ENCODE measurements at regions not wholly inside any gene's neighbourhood (a gene's known extent, or its start where the extent isn't known, plus 50 kb on each side); places are given as distances from the start of the nearest gene placed in this dataset.

GRCh38 chr6:140275725-140276124, 901.3 kb upstream of the CITED2 start:
- H3K27me3 ChIP-seq (ENCODE audit: insufficient read depth, low read depth) = no peaks in the 10 kb centered on the region
- no peaks in the 10 kb centered on the region for H3K79me2 ChIP-seq (ENCODE audit: low read depth)
- DNase-seq = no peak
- no peak overlapping the region for H3K4me3 ChIP-seq
- H3K4me2 ChIP-seq = no peak overlapping the region
- H3K36me3 ChIP-seq (ENCODE audit: low read depth) = no peaks in the 10 kb centered on the region
- TF ChIP-seq EZH2 (IDR thresholded peaks at IDR 0.05; ENCODE audit: low read depth) (no peak), CTCF (conservative IDR thresholded peaks at IDR 0.05) (no peak)
- intact Hi-C loops (cut with micrococcal nuclease; ENCODE audit: unreplicated experiment) = no loop called here
- H3K4me1 ChIP-seq (replicated peaks; ENCODE audit: insufficient read depth) = no peaks in the 10 kb centered on the region
- no peaks in the 10 kb centered on the region for H3F3A ChIP-seq (ENCODE audit: insufficient read depth, low read depth)
- ChIA-PET CTCF (no interaction called here), POLR2A (ENCODE audit: unreplicated experiment) (no interaction called here)
- 0 out of 2 replicates have a peak, but pooled peaks cover 5% of the 10 kb centered on the region for H3K9me3 ChIP-seq (ENCODE audit: insufficient read depth, low read depth)
- no TSS peak for BruUV-seq (replicated peaks)
- H3K9me2 ChIP-seq (ENCODE audit: insufficient read depth) = peaks cover 3% of the 10 kb centered on the region; the same call in 1 of the 2 replicates
- no peaks in the 10 kb centered on the region for H4K20me1 ChIP-seq (ENCODE audit: insufficient read depth)
- H3K27ac ChIP-seq = no peak overlapping the region
- H2AFZ ChIP-seq = no peak overlapping the region

GRCh38 chr6:140274548-140274947, 900.1 kb upstream of the CITED2 start:
- 0 out of 2 replicates have a peak, but pooled peaks cover 5% of the 10 kb centered on the region for H3K9me3 ChIP-seq (ENCODE audit: insufficient read depth, low read depth)
- no peaks in the 10 kb centered on the region for H3K79me2 ChIP-seq (ENCODE audit: low read depth)
- no peaks in the 10 kb centered on the region for H3K36me3 ChIP-seq (ENCODE audit: low read depth)
- H3K9me2 ChIP-seq (ENCODE audit: insufficient read depth) = peaks cover 3% of the 10 kb centered on the region; the same call in 1 of the 2 replicates
- no peak for DNase-seq
- no peak overlapping the region for H3K4me2 ChIP-seq
- TF ChIP-seq EZH2 (IDR thresholded peaks at IDR 0.05; ENCODE audit: low read depth) (no peak), CTCF (conservative IDR thresholded peaks at IDR 0.05) (no peak)
- H3K27ac ChIP-seq = no peak overlapping the region
- no peak overlapping the region for H2AFZ ChIP-seq
- BruUV-seq (replicated peaks) = no TSS peak
- CTCF ChIA-PET = no interaction called here
- no peaks in the 10 kb centered on the region for H4K20me1 ChIP-seq (ENCODE audit: insufficient read depth)
- no peaks in the 10 kb centered on the region for H3K4me1 ChIP-seq (replicated peaks; ENCODE audit: insufficient read depth)
- POLR2A ChIA-PET (ENCODE audit: unreplicated experiment) = no interaction called here
- H3K4me3 ChIP-seq = no peak overlapping the region
- intact Hi-C loops (cut with micrococcal nuclease; ENCODE audit: unreplicated experiment) = no loop called here
- H3F3A ChIP-seq (ENCODE audit: insufficient read depth, low read depth) = no peaks in the 10 kb centered on the region
- H3K27me3 ChIP-seq (ENCODE audit: insufficient read depth, low read depth) = no peaks in the 10 kb centered on the region

- Histone ChIP-seq H3K9me3 (ENCODE audit: insufficient read depth, low read depth) (peaks cover 13% of the 10 kb centered on the region; the same call in 1 of the 2 replicates), H3K4me3 (no peak overlapping the region), H3F3A (ENCODE audit: insufficient read depth, low read depth) (no peaks in the 10 kb centered on the region), H4K20me1 (ENCODE audit: insufficient read depth) (no peaks in the 10 kb centered on the region), H3K27me3 (ENCODE audit: insufficient read depth, low read depth) (no peaks in the 10 kb centered on the region), H3K4me2 (no peak overlapping the region), H3K36me3 (ENCODE audit: low read depth) (no peaks in the 10 kb centered on the region), H3K27ac (no peak overlapping the region), H3K79me2 (ENCODE audit: low read depth) (no peaks in the 10 kb centered on the region), H3K9me2 (ENCODE audit: insufficient read depth) (no peaks in the 10 kb centered on the region; the same call in 1 of the 2 replicates), H3K4me1 (replicated peaks; ENCODE audit: insufficient read depth) (no peaks in the 10 kb centered on the region), H2AFZ (no peak overlapping the region)
- ChIA-PET POLR2A (ENCODE audit: unreplicated experiment) (interaction anchor here (0.6 kb wide), 1 partner anchor 661 kb away, joined by 8 read pairs; no protein-coding TSS in a partner anchor), CTCF (no interaction called here)
- DNase-seq = no peak
- TF ChIP-seq CTCF (conservative IDR thresholded peaks at IDR 0.05) (no peak), EZH2 (IDR thresholded peaks at IDR 0.05; ENCODE audit: low read depth) (no peak)
- intact Hi-C loops (cut with micrococcal nuclease; ENCODE audit: unreplicated experiment) = no loop called here
- no TSS peak for BruUV-seq (replicated peaks)
Measured at GRCh38 chr6:140271759-140272377, 897.4 kb upstream of the CITED2 start.

Measured in PC-9 (cell line).